KBM-7 (cell line): ENCODE measurements at regions not wholly inside any gene's neighbourhood (a gene's known extent, or its start where the extent isn't known, plus 50 kb on each side); places are given as distances from the start of the nearest gene placed in this dataset.
"Not testable (repeated sequence)": the region's sequence is repeated elsewhere in the genome, so short reads cannot be mapped to it uniquely, and the experiment has no call there.

Source experiments
- DNase-seq: peaks from one replicate; pipeline ENCODE4 v3.0.0-alpha.2; 2015
- in situ Hi-C: fragments of 300-500 bp; cut with MboI; formaldehyde crosslinking; loops from 2 replicates; pipeline ENCODE4 v1.14.3; 2020; ENCODE audit warnings: low sequenced_read_pairs, low pct_unique_long_range_greater_than_20kb, mixed read lengths

DNA sequence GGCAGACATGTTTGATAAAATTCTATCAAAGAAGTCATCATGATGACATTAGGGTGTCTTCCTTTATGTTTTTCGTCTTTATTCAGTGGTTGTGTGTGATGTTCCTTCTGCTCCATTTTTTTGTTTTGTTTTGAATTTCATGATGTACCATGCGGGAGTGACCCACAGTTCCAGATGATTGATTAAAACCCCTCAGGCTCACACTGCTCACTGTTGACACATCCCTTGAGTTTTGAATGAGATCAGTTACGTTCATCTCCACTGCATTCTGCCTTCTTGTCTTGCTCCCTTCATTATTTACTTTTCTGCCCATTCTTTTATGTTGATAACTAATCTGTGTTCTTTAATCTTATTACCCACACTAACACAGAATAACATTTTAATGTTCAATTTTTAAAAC is 421.7 kb upstream of the ANKRD20A1 start:
- in situ Hi-C loops, DNase-seq: not testable (repeated sequence)

DNA sequence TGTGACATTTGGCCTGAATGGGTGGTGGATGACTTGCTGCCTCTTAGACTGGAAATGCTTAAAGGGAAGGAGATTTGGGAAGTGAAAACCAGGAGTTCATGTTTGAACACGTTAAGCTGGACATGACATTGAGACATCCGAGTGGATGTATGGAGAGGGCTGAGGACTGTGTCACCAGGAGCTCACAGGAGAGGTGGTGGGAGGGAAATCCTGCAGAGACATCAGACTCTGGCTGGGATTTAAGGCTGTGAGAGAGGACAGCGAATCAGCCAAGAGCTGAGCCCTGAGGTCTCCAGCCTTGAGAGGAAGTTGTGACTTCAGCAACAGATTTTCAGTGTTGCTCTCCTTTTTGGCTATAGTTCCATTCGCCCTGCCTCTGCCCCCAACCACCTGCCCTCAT is 432.5 kb upstream of the SPATA31A3 start:
- in situ Hi-C loops, DNase-seq: not testable (repeated sequence)

DNA sequence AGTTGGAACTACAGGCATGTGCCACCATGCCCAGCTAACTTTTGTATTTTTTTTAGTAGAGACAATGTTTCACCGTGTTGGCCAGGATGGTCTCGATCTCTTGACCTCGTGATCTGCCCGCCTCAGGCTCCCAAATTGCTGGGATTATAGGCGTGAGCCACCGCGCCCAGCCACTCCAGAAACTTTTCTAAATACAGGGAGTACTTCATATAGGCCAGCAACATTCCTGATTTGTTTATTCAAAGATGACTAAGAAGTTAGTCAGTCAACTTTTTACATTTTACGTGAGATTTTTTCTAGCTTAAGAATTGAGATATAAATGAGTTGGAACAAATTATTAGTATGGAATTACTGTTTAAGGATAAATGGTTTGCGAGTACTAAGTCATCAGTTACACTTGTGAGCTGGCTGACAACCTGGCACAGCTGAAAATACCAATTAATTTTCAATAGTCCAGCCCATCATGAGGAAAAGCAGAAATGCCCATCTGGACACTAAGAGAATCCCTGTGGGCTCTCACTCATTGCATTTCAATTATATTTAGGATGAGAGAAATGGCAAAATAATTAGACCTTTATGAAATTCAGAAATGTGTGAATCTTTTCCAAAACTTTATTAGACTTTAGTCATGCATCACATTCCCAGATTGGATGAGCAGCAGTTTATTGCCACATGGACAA is 430.8 kb upstream of the SPATA31A3 start:
- in situ Hi-C loops, DNase-seq: not testable (repeated sequence)

DNA sequence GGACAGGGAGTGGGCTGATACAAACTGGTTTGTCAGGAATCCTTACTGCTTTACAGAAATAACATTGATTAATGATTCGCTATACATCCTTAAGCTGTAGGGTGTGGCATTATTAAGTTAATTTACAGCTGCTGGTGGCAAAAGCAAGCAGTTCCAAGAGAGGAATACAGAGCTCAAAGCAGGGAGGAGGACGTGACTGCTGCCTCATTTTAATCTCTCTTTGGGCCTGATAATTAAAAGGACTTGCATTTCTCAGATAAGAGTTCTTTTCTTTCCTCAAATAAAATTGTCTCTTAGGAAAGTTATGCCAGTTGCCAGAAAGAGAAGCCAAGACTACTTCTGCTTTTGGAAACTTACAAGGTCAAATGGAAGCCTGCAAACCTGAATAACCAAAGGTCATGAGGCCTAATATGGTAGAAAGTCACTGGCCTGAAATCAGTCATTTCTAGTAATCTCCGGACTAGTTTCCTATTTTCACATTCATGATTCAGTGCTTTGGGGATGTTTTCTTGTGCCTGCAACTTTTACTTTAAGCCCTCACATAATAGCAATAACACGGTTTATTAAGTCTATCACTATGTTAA is 426.2 kb upstream of the SPATA31A3 start:
- DNase-seq, in situ Hi-C loops: not testable (repeated sequence)

DNA sequence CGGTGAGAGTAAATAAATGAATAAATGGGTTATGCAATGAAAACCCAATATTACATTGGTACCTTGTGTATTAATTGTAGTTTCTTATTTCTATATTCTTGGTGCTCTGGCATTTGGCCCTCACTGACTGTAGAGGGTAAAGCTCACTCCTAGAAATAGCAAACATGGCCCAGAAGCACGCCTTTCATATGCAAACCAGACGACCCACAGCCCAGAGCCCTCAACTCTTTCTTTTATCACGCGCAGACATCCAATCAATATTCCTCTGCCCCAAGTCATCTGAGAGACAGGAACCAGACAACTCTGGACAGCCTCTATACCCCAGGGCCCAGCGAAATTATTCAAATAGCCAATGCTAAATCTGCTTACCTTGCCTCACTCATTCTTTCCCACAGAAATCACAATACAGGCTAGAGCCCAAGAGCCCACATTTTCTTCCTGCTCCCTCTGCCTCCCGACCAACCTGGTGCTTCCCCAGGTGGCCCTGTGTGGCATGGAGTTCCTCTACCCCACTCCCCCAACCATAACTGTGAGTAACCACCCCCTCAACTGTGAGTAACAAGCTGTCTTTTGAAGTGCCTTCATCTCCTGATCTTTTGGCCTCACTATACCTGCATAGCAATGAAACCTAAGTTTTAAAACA is 425.1 kb upstream of the SPATA31A3 start:
- in situ Hi-C loops, DNase-seq: not testable (repeated sequence)

DNA sequence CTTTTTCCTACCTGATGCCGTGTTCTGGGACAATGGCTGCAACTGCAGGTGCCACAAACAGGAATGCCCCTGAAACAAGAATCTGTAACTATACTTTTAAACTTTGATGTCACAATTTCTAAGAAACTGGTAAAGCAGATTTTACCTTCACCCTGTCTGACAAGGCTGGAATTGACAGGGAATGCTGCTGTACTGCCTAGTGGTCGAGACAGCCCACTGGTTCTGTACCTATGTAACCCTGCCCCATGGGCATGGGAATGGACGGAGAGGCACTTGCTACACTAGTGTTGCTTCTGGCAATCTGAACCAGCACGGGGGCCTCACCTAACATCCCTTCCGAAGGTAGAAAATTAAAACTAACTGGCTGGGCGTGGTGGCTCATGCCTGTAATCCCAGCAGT is 424.3 kb upstream of the SPATA31A3 start:
- DNase-seq, in situ Hi-C loops: not testable (repeated sequence)

DNA sequence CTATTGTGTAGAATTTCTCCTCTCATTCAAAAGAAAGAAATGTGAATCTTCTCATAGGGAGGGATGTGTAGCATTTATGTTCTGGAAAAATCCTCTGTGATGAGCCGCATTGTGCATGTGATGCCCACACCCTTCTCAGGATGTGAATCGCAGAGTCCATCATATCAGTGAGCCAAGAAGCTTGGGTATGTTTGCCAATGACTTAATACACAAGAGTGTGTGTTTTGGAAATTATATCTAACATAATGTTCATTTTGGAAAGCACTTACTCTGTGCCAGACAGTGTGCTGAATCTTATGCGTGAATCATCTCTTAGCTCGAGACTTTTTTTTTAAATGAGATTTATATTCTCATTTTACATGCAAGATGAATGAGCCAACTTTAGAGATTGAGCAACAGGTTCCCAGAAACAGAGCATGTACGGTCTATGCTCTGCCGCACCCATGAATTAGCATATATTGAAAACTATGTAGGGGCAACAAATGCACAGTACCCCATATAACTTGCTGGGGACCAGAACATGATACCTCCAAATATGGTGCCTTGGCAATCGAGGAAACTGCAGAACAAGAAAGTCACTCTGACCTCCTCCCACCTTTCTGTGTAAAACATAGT is 418.4 kb upstream of the SPATA31A3 start:
- DNase-seq, in situ Hi-C loops: not testable (repeated sequence)

DNA sequence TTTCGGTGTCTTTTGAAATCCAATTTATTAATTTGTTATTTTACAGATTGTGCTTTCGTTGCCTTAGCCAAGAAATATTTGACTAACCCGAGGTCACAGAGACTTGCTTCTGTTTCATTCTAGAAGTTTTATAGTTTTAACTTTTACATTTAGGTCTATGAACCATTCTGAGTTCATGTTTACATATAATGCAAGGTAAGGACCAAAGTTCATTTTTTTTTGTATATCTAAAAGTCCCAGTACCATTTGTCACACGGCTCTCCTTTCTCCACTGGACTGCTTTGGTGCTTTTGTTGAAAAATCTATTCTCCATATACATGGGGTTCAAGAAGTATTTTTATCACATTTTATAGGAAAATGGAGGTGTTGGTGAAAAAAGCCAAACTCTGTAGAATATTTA is 411.4 kb upstream of the SPATA31A3 start:
- in situ Hi-C loops, DNase-seq: not testable (repeated sequence)

DNA sequence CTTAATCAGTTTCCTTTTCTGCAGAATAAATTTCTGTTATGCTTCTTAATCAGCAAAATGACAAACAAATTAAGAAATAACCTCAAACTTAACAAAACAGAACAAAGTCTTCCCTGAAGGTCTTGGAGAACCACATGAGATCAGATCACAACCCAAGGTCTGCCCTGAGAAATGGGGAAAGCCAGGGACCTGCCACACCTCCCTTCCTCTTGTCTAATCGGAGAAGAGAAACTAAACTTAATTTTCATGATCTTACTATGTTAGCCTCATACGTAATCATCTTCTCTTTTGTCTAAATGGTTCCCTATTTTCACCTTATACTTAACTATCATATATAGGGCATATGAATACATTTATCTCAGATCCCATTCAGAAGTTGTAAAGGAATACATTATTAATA is 405.4 kb upstream of the SPATA31A3 start:
- DNase-seq, in situ Hi-C loops: not testable (repeated sequence)

DNA sequence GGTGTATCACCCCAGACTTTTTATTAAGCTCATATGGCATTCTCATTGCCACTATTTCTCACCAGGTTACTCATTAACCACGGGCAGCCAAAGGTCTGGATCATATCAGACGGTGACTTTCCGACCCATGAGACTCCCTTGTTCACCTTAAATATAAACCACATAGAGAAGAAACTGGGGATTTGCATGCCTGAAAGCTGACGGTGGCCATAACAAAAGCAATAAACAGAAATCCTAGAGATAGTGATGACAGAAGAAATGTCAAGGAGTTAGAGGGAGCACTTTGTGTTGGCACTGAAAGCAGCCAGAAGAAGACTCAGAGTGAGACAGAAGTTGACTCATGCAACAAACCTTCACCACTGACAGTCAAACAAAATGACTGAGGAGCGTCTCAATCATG is 402.4 kb upstream of the SPATA31A3 start:
- in situ Hi-C loops, DNase-seq: not testable (repeated sequence)

DNA sequence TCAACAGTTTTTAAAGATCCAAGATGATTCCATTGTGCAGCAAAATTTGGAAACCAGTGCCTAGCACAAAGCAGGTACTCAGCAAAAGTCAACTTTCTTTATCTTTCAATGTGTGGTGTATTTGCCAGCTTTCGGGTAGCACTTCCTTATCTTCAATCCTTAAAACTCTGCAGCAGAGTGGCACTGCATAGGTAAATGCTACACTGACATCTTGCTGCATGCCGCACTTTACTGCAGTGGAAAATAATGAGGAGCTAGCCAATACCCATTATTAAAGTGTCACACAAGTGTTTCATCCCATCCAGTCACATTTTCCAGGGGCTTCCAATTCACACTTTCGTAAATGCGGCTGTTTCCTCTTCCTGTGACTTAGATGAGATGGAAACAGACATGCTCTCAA is 401.7 kb upstream of the SPATA31A3 start:
- DNase-seq, in situ Hi-C loops: not testable (repeated sequence)

DNA sequence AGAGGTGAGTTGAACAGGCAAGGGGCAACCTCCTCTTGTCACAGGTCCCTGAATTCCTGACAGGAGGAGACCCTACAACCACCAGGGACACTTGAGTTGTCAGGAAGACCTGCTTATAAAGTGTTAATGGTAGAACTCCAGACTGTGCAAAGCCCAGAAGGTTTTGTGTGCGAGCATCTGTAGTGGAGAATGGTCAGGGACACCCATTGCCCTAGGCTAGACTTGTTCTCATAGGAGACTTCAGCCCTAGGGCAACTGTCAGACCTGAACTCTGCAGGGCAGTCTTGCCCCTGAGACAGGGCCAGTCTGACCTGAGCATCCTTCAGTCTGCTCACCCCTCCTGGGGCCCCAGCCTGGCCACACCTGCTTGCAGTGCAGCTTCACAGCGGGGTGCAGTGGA is 377.3 kb upstream of the SPATA31A3 start:
- in situ Hi-C loops, result not testable (repeated sequence)

DNA sequence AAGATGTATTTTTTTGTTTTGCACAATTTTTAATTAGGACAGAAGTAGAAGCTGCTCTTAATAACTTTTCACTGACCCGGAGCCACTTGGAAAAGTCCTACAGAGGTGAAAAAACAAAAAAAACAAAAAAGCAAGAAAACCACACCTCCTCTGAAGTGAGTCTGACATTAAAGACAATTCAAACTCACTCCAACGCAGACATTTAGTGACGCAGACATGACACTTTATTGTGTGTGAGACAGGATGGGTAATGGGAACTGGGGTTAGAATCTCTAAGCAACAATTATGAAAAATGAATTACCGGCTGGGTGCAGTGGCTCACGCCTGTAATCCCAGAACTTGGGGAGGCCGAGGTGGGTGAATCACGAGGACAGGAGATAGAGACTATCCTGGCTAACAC is 370.0 kb upstream of the SPATA31A3 start:
- in situ Hi-C loops, DNase-seq: not testable (repeated sequence)

More for the DNA sequence above, 377.3 kb upstream of the SPATA31A3 start:
- not testable (repeated sequence) for DNase-seq

DNA sequence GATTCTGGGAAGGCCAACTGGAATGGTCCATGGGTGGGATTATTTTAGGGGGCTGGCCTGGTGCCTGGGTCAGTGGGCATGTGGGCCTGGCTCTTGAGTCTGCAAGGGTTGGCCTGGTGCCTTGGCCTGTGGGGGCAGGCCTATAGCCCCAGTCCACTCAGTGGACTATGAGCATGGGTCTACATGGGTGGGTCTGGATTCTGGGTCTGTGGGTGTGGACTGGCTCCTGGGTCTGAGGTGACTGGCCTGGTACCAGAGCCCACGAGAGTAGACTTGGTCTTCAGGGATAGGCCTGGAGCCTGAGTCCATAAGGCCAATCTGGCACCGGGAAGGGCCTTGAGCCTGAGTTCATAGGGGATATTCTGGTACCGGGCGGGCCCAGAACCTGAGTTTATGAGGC is 361.6 kb upstream of the SPATA31A3 start:
- in situ Hi-C loops, DNase-seq: not testable (repeated sequence)

DNA sequence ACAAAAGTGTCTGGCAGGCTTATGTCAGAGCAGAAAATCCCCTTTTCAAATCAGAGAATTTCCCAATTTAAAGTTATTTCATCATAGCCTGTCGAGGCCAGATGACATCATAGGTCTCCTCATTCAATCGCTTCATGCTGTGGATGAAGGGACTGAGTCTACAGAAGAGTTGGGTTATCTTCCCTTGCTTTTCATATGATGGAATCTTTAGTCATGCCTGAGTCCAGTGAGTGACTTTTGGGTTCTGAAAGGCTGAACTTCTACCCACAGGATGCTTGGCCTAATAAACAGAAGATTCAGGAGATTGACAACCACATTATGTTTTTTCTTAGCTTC is 357.0 kb upstream of the SPATA31A3 start:
- DNase-seq, in situ Hi-C loops: not testable (repeated sequence)

DNA sequence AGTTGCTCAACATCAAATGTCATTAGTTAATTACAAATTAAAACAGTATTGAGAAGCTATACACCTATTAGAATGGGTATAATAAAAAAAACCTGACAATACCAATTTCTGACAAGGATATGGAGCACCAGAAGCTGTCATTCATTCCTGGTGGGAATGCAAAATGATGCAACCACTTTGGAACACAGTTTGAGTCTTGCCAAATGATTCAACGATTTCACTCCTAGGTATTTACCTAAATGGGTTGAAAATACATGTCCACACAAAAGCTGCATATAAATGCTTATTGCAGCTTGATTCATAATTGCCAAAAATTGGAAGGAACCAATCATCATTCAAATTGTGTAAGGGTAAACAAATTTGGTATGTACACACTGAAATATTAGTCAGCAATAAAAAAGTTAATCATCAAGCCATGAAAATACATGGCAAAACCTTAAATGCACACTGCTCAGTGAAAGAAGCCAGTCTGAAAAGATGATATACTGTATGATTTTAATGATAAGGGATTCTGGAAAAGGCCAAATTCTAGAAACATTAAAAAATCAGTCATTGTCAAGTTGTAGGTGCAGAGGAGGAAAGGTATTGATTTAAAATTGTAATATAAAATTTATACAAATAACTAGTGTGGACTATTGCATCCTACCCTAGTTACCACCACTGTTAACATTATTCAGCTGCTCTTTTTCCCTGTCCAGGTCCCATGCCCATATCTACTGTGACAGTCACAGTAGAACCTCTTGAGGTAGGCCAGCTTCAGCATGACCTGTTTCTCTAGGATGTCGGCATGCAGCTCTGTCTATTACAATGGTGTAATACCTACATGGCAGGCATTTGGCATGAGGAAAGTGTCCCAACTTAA is 356.4 kb upstream of the SPATA31A3 start:
- DNase-seq, in situ Hi-C loops: not testable (repeated sequence)

DNA sequence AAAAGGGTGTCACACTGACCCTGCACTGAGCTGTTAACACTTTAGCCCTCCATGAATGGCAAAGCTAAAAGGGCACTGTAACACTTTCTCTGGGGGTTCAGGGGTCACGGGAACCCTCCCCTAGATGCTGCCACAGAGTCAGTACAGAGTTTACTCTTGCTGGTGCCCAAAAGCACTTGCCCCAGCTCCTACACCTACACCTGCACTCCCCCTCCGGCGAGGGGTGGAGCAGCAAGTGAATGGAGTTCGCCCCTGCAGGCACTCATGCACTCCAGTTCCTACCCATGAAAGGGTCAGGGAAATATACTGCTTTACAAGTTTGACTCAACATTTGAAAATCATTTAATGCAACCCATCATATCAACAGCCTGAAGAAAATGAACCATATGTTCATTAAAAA is 355.7 kb upstream of the SPATA31A3 start:
- DNase-seq, in situ Hi-C loops: not testable (repeated sequence)

DNA sequence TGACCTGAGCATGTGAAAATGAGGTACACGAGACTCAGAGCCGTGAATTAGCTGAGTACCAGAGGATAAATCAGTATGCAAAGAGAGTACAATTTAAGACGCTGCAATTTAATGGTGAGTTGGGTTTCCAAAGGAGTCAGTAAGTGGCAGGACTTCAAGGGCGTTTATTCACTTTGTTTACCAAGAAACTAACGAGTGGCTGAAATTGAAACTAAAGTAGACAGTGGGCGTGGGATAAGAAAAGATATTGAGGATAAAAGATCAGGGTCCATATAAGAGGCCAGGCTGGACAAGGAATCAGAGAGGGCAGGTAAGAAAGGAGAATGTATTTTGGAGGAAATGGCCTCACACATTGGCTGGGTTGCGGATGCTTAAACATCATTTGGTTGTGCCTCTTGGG is 346.9 kb upstream of the SPATA31A3 start:
- in situ Hi-C loops, DNase-seq: not testable (repeated sequence)

DNA sequence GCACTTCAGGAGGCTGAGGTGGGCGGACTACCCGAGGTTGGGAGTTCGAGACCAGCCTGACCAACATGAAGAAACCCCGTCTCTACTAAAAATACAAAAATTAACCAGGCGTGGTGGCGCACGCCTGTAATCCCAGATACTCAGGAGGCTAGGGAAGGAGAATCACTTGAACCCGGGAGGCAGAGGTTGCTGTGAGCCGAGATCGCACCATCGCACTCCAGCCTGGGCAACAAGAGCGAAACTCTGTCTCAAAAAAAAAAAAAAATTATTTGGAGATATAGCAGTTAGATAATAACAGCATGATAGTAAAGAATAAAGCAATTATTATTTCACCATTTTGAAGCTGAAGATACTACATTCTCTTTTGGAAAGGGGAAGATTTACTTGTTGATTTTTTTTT is 345.9 kb upstream of the SPATA31A3 start:
- in situ Hi-C loops, result not testable (repeated sequence)

More for the DNA sequence above, 345.9 kb upstream of the SPATA31A3 start:
- DNase-seq, result not testable (repeated sequence)
